ENCODE measurements at regions not wholly inside any gene's neighbourhood (a gene's known extent, or its start where the extent isn't known, plus 50 kb on each side); places are given as distances from the start of the nearest gene placed in this dataset.

DNA sequence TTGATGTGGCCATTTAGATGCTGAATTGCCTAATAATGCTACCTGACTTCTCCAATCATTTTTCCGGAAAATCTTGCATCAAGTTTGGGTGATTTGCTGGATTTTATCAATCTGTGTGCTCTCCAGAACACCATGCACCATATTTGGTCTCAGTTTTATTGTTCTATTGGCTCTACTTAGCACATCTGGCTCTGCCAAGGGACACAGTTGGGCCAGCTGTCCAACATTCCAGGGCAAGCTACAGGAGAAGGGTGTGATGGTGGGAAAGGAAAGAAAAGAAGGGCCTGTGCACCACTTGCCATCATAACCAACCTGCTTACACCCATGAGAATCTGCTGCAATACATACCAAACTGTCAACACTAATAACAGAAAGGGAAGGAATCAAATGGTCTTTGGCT, 90.2 kb upstream of the NFIA start:
- TF ChIP-seq, protein P1, sequence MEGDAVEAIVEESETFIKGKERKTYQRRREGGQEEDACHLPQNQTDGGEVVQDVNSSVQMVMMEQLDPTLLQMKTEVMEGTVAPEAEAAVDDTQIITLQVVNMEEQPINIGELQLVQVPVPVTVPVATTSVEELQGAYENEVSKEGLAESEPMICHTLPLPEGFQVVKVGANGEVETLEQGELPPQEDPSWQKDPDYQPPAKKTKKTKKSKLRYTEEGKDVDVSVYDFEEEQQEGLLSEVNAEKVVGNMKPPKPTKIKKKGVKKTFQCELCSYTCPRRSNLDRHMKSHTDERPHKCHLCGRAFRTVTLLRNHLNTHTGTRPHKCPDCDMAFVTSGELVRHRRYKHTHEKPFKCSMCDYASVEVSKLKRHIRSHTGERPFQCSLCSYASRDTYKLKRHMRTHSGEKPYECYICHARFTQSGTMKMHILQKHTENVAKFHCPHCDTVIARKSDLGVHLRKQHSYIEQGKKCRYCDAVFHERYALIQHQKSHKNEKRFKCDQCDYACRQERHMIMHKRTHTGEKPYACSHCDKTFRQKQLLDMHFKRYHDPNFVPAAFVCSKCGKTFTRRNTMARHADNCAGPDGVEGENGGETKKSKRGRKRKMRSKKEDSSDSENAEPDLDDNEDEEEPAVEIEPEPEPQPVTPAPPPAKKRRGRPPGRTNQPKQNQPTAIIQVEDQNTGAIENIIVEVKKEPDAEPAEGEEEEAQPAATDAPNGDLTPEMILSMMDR (IDR thresholded peaks at IDR 0.05), result no peak
- TF ChIP-seq POLR2A (IDR thresholded peaks at IDR 0.05), result no peak

Data from lower leg skin (tissue), 3 donors.